ENCODE measurements at regions not wholly inside any gene's neighbourhood (a gene's known extent, or its start where the extent isn't known, plus 50 kb on each side); places are given as distances from the start of the nearest gene placed in this dataset.

DNA sequence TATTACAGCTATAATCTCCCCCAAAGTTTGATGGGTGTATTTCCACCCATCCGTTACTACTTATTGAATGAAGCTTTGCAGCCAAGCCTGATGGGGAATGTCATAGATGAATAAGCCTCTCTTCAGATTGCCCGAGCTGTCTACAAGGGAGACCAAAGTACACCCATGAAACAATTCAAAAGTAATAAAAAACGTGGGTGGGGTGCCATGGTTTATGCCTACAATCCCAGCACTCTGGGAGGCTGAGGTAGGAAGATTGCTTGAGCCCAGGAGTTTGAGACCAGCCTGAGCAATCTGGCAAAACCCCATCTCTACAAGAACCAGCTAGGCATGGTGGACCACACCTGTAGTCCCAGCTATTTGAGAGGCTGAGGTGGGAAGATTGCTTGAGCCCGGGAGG, 419.2 kb downstream of the FGF9 start (continued):
- TF ChIP-seq TBP (IDR thresholded peaks at IDR 0.05; ENCODE audit: low read depth, low read length) (no peak), CHD1 (IDR thresholded peaks at IDR 0.05; ENCODE audit: low read depth, low read length) (no peak), CBX8 (IDR thresholded peaks at IDR 0.05; ENCODE audit: borderline replicate concordance, low read depth, low read length) (no peak)
- TF ChIP-seq, protein P1, sequence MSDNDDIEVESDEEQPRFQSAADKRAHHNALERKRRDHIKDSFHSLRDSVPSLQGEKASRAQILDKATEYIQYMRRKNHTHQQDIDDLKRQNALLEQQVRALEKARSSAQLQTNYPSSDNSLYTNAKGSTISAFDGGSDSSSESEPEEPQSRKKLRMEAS (IDR thresholded peaks at IDR 0.05): no peak
